D341Med (cell line): ENCODE measurements at regions not wholly inside any gene's neighbourhood (a gene's known extent, or its start where the extent isn't known, plus 50 kb on each side); places are given as distances from the start of the nearest gene placed in this dataset.
"Not testable (repeated sequence)": the region's sequence is repeated elsewhere in the genome, so short reads cannot be mapped to it uniquely, and the experiment has no call there.

ENCODE experiments used
- DNase-seq: peaks from one replicate; pipeline ENCODE4 v3.0.0; 2012; ENCODE audit warnings: low spot score

DNA sequence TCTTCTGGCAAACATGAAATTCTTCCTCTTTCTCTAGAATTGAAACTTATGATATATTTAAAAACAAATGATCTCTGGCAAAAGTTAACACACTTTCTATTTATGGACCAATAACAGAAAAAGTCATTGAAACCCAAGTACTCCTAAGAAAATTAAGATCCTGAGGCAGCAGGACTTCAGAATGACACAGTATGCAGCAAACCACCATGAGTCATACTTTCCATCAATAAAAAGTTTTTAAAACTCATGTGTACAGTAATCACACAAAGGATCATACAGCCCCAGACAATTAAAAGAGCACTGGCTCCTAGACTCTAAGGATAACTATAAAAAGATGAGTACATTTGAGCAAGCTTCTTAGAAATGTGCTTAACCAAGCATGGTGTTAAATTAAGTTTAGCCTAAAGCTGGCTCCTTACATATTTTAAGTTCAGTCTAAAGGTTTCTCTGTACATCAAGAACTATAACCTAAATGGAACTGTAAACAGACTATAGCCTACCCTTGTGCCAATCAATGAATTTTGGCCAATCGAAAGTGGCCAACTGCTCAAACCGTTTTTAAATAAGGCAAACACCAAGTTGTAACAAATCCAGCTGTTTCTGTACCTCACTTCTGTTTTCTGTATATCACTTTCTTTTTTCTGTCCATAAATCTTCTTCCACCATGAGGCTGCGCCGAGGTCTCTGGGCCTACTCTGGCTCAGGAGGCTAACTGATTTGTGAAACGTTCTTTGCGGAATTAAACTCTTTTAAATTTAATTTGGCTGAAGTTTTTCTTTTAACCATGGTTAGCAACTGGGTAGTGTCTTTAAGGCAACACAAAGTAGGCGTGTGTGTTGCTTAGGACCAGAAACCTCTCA is 232.1 kb upstream of the PIK3R1 start:
- no peak for DNase-seq

GRCh38 chr5:67982160-67982559 is 233.4 kb upstream of the PIK3R1 start:
- DNase-seq: not testable (repeated sequence)

DNA sequence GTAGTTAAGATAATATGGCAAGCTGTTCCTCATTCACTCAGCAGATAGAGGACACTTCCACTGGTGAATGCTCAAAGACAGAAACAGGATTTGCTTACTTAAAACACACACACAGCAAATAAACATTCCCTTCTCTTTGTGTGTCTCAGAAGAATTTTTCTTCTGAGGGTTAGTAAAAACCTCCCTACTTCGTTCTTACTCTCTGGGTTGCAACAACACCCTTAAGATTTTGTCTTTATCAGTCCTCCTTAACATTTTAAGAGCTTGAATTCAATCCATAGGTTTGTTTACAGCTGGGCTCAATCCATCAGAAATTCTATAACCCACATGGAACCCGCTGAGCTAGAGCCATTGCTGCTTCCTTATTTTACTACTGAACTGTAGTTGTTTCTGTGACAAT is 237.4 kb upstream of the PIK3R1 start:
- DNase-seq: no peak

GRCh38 chr5:67976891-67977601 is 238.5 kb upstream of the PIK3R1 start:
- DNase-seq: no peak

GRCh38 chr5:67976181-67976580 is 239.4 kb upstream of the PIK3R1 start:
- DNase-seq: no peak

GRCh38 chr5:67974471-67974870 is 241.1 kb upstream of the PIK3R1 start:
- no peak for DNase-seq

DNA sequence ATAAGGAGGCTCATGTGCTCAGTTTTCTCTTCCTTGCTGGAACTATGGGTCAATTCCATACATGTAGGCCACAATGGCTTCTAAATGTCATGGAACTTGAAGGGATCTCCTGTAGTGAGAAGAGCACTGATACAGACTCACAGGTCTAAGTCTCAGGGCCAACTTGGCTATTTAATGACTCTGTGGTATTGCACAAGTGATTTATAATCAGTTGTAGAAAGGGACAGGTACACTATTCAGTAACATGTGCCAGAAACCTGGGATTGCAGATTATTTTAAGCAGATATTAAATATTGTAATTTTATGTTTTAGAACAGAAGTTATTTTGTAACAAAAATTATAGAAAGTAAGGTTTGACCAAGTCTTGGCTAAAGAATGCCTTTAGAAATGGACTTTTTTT is 241.5 kb upstream of the PIK3R1 start:
- no peak for DNase-seq

- DNase-seq: no peak
Measured at GRCh38 chr5:67971971-67972821, 243.4 kb upstream of the PIK3R1 start.

- DNase-seq: no peak
Measured at GRCh38 chr5:67971223-67971830, 244.2 kb upstream of the PIK3R1 start.

GRCh38 chr5:67969631-67970030 is 245.9 kb upstream of the PIK3R1 start:
- DNase-seq: no peak

GRCh38 chr5:67969176-67969575 is 246.4 kb upstream of the PIK3R1 start:
- DNase-seq: no peak

DNA sequence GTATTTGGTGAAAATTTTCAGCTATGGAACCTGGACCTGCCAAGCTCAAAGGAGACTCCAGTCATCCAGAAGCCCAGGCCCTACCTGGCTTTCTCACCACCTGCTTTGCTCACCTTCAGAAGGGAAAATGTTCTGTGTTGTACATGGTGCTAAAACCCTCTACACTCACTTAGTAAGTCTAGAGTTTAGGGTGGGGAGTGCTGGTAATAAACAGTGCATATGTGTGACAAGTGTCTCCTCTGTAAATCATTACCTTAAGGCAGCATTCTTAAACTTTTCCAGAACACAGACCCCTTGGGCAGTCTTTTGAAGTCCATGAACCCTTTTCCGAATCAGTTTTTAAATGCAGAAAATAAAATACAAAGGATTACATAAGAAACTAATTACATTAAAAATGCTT is 248.8 kb upstream of the PIK3R1 start:
- DNase-seq: no peak

DNA sequence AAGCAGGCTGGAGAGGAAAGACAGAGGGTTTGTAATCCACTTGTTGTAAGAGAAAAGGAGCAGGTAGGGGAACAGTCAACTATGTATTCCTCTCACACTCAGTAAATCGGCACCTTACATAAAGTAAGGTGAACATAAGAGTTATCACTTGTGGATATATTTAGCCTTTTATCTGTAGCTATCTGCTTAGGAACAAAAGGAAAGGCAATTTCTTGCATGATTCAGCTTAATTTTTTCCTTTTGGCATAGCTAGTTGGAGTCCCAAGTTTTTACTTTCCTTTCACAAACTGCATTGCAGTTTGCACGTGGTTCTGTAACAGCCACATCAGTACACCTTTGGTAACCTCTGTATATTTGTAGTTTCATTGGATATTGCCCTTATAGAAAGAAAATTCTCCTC is 250.9 kb upstream of the PIK3R1 start:
- DNase-seq: no peak

DNA sequence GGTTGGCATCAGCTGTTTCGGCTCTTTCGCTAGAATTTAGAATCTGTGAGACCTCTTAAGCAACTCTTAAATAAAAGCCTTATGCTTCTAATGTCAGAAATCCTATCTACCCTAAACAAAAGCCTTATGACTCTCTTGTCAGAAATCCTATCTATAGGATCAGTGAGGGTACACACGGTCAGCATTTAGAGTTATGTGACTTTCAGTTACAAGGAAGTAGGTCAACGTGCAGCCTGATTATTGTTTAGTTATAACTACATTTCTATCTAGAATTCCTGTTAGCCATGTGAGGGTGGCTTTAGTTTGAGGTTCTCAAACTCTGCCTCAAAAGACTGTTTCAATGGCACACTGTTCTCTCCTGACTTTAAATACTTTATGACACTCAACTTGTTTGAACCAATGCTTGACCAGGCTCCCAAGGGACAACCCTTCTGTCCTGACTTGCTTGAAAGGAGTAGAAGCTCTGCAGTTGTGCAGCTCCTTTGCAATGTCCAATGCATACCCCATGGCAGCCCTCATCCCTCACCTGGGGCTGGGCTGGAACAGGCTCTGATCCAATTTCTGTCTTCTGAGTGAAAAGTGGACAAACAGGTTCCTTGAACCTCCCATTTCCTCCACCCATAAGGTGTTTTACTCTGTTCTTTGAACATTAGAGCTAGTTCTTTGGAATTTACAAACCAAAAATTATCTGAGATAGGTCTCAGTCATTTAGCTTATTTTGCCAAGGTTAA is 251.6 kb upstream of the PIK3R1 start:
- DNase-seq: no peak

DNA sequence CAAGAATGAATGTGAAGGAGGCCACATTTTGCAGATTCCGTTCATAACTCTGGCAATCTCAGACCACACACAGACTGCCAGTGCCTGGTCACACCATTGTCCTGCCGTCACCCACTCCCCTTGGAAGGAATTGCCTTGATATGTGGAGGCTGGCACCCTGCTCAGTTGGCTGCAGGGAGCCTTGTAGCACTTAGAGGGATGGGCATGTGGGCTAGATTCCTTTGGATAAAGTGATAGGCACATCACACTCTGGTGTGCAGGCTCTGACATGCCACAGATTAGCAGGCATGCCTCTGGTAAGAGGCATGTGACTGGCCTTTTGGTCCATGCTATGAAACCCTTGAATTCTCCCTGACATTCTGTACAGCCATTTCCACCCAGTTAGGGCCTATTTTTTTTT is 254.6 kb upstream of the PIK3R1 start:
- no peak for DNase-seq

DNA sequence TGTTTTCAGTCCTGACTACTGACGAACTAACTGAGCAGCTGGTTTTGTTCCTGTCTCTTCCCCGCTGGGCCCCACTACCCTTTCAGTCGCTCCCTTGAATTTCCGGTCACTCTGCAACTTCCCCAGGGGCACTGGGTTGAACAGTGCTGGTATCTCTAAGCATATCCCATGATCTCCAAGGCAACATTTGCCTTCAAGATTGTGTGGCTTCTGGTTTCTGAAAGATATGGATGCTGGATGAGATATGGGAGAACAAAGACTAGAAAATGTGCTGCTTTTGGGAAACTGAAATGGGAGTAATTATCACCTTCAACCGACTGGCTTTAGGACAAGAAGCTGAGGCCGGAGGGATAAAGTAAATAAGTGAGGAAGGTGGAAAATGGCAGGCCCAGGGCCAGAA is 258.2 kb upstream of the PIK3R1 start:
- DNase-seq: no peak

- DNase-seq: no peak
Measured at GRCh38 chr5:67954351-67954750, 261.2 kb upstream of the PIK3R1 start.

GRCh38 chr5:67942421-67942820 is 273.1 kb upstream of the PIK3R1 start:
- DNase-seq: no peak

- DNase-seq: no peak
Measured at GRCh38 chr5:67941614-67942401, 273.7 kb upstream of the PIK3R1 start.

DNA sequence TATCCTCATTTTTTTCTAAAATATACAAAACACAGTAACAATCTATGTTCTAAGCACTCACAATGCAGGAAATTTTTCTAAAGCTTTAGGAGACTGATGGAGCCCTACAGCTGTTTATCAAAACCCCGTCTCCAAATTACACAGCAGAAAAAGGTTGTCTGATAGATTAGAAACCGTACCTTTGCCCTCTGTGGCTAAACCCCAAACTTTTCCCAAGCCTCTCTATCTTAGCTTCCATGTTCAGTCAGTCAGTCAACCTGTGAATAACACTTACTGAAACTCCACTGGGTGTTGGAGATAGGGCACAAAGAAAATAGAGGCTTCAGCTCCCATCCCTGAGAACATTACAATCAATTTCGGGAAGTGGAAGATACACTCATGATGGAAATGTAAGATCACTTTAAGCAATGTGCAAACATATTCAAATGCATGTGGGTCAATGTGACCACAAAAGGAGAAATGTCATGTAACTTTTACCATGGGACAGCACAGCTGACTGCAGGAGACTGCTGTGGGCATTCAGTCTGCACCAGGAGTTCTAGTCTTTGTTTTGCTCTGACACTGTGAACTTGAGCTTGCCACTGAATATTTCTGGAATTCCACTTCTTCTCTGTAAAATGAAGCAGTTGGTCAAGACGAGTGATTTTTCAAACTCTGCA is 279.5 kb upstream of the PIK3R1 start:
- no peak for DNase-seq
